ENCODE measurements at regions not wholly inside any gene's neighbourhood (a gene's known extent, or its start where the extent isn't known, plus 50 kb on each side); places are given as distances from the start of the nearest gene placed in this dataset.
"Not testable (repeated sequence)": the region's sequence is repeated elsewhere in the genome, so short reads cannot be mapped to it uniquely, and the experiment has no call there.

DNA sequence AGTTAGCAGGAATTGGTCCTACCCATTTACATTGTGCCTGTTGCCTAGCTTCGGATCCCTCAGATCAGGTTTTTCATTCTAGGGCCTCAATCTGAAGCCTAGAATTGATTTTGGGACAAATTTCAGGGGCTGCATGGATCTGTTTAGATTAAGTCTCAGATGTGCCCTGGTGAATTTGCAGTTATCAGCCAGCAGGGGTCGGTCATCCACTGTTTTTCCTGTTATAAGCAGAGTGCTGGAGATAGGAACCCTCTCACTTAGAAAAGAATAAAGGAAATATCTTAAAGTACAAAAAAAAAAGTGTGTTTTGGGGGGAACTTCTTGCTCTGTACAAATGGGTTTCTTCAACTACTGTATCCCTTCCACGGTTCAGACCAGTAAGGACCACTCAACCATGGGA lies 212.5 kb downstream of the BCHE start:
- no peak for DNase-seq

DNA sequence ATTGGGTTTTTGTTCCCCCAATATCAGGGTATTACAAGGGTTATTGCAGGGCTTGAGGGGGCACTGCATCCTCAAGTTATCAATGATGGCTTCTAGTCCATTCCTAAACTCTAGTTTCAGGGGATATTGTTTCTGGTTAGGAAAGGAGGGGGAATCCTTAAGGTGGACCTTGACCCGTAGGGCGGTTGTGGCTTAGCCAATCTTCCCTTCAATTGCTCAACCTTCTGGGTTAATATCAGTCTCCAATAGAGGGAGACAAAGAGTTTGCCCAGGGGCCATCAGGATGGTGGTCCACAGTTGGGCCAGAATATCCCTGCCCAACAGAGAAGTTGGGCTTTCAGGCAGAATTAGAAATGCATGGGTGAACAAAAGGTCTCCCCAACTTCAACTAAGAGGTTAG lies 214.9 kb downstream of the BCHE start:
- no peak for DNase-seq

GRCh38 chr3:165619069-165619468 lies 218.2 kb downstream of the BCHE start:
- no peak for DNase-seq

DNA sequence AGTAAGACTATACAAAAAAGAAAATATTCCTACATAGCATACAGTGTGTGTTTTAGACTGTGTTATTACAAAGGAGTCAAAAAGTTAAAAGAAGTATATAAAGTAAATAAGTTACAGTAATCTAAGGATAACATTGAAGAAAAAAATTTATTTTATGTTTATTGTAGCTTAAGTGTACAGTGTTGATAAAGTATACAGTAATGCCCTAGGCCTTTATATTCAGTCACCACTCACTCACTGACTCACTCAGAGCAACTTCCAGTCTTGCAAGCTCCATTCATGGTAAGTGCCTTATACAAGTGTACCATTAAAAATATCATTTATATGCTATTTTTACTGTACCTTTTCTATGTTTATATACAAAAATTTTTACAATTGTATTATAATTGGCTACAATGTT lies 220.1 kb downstream of the BCHE start:
- DNase-seq: no peak

DNA sequence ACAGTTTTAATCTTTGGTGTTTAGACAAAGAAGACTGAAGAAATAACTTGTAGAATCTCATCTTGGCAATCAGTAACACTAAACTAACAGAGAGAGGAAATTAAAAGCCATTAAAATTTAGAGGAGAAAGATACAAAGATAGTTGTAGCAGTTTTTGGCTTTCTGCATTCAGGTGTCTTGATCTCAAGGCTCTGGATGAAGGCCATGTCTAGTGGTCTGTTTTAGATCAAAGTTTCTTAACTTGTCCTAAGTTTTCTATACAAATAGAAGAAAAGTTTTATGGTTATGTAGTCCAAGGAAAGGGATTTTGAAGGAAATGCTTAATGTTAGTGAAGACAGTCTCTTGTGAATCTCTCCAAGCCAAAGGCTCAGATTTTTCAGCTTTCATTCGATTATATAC lies 222.9 kb downstream of the BCHE start:
- DNase-seq: no peak

GRCh38 chr3:165613014-165613413 lies 224.2 kb downstream of the BCHE start:
- no peak for DNase-seq

GRCh38 chr3:165607221-165607620 lies 230.0 kb downstream of the BCHE start:
- no peak for DNase-seq

GRCh38 chr3:165603196-165603595 lies 234.0 kb downstream of the BCHE start:
- no peak for DNase-seq

- DNase-seq: not testable (repeated sequence)
Measured at GRCh38 chr3:165572566-165572965, 264.7 kb downstream of the BCHE start.

DNA sequence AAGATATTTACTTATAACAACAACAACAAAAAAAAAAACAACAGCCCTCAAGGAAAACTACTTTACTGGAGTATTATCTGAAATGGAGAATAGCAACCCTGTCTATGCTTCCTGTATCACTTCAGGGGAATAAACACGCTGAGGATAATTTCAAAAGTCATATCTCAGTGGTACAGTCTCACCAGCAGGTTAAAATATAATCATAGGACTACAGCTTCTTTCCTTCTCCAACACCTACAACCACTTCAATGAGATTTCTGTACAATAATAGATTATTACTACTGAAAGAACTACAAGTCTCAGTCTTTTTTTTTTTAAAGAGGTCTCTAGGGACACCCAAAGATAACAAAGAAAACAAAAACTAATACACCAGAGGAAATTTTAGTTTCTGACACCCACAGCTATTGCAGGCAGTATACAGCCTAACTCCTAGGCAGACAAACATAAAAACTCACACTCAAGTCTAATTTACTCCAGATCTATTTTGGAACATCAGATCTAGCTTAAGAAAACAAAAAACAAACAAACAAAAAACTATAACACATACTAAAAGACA lies 268.2 kb downstream of the BCHE start:
- DNase-seq: no peak

DNA sequence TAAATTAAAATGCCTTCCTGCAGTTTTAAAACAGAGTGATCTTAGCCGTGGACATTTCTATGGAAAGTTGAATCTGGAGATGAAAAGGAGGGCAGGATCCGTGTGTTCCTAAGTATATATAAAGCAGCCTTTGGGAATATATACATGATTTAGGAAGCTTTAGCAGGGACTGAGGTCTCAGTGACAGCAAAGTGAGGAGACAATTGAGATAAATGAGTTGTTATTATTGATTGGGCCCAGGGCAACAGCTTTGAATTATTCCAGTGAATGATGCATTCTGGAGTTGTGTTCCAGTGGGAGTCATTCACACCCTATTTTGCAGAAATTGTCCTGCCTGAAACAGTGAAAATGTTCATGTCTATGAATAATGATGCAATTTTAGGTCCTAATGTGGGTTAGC lies 281.4 kb downstream of the BCHE start:
- DNase-seq: no peak

GRCh38 chr3:165553371-165553770 lies 283.9 kb downstream of the BCHE start:
- no peak for DNase-seq

DNA sequence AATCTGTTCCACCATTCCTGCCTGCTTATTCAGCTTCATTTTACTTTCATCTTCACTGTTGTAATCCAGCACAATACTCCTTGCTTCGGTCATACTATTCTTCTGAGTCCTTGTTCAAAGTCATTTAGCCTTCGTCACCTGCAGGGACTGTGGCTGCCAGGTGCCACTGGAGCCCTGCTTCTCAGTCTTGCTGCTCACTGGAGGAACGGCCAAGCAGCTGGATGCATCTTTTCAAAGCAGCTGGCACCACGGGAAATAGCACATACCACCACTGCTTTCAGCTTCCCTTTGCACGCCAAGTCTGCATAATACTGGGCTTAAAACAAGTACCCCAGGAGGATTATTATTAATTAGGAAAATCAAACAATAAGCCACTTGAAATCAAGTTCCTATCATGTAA lies 287.6 kb downstream of the BCHE start:
- no peak for DNase-seq

GRCh38 chr3:165549037-165549436 lies 288.2 kb downstream of the BCHE start:
- no peak for DNase-seq

DNA sequence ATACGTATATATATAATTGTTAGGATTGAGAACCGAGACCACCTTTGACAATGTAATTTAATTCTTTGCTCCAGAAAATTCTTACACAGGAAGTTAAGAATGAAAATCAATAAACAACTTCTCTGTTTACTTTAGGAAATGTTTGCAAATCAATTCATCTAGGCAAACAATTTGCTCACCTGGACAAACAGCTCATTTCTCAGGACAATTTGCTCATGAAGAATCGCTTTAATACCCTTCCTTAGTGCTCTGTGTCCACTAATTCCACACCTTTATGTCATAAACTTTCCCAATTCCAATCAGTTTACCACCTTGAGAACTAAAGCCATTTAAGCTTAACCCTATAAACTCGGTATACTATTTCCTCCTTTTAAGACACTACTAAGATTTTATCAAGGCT lies 292.2 kb downstream of the BCHE start:
- no peak for DNase-seq

DNA sequence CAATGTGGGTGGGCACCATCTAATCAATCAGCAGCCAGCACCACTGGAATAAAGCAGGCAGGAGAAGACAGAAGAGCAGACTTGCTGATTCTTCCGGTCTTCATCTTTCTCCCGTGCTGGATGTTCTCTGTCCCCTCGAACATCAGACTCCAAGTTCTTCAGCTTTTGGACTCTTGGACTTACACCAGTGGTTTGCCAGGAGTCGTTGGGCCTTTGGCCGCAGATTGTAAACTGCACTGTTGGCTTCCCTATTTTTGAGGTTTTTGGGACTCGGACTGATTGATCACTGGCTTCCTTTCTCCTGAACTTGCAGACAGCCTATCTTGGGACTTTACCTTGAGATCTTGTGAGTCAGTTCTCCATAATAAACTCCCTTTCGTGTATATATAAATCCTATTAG lies 292.8 kb downstream of the BCHE start:
- no peak for DNase-seq

DNA sequence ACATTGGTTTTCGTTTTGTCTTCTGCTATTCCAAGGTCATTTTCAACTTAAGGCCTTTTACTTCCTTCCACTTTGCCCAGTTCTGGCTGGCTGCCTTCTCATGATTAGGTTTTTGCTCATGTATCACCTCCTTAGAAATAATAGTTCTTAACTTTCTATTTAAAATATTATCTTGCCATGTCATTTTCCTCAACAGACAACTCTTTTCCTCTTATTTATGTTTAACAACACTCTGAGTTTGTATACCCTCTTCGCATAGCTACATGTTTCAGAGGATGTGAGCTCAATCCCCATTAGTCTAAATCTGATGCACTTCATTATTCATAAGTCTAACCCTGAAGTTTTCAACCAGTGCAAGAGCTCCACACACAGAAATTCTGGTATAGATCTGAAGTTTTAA lies 299.1 kb downstream of the BCHE start:
- DNase-seq: no peak

DNA sequence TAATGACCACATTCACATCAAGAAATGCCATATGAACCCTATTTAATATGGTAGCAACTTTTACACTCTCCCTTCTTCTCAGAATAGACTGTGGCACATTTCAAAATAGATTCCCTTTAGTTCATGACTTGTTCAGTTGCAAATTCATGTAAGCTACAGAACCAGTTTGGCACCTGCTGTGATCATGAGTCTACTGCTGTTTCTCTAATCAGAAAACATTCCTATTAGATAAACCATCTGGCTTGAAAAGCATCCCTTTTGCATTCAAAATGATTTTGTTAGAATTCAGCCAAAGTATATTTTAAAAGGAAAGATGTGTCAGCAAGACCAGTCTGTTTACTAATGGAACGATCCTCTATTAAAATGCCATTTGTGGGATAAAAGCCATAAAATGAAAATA lies 304.4 kb downstream of the BCHE start:
- no peak for DNase-seq

DNA sequence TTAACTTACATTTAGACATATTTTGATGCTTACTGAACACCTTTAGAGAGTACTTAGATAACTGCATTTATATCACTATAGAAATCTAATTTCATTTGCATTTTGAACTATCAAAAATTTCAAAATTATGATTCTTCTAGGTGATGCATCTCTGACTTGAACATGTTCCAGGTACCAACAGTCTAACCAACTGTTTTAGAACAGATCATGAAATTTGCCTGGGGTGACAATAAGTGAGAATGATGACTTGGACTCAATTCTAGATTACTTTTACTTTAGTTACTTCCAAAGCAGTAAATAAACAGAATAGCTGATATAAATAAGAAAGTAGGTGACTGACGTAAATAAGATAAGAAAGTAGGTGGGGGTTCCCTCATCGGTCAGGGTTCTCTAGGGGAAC lies 307.8 kb downstream of the BCHE start:
- no peak for DNase-seq

GRCh38 chr3:165526367-165526766 lies 310.9 kb downstream of the BCHE start:
- no peak for DNase-seq

DNA sequence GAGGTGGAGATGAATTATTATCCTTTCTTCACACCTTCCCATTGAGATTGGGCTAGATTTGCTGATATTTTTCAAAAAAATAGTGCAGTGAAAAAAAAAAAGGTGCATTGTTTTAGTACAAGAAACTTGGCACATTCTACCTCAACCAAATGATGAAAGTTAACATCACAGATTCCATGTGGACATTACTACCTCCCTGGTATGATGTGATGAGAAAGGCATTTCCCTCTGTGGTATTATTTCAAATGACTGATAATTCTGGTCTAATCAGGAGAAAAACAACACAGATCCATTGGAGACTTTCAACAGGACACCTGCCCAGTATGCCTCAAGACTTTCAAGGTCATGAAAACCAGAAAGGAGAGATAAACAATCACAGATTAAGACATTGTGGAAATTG lies 313.4 kb downstream of the BCHE start:
- DNase-seq: no peak

- no peak for DNase-seq
Measured at GRCh38 chr3:165522386-165522785, 314.8 kb downstream of the BCHE start.

- no peak for DNase-seq
Measured at GRCh38 chr3:165521131-165521871, 315.9 kb downstream of the BCHE start.

- no peak for DNase-seq
Measured at GRCh38 chr3:165519687-165520086, 317.5 kb downstream of the BCHE start.

- no peak for DNase-seq
Measured at GRCh38 chr3:165518346-165518745, 318.9 kb downstream of the BCHE start.

Measured in NCI-H2081 treated with DMSO at 0.1 percent for 48 hours (cell line).